NK-92 treated with Interleukin-12 subunit alpha and Interleukin-12 subunit beta, amount 100 ng/mL, for 24 hours (cell line): ENCODE measurements at regions not wholly inside any gene's neighbourhood (a gene's known extent, or its start where the extent isn't known, plus 50 kb on each side); places are given as distances from the start of the nearest gene placed in this dataset.
A peak's percentile ranks its signal among the peaks of the same experiment; 100 is the strongest.

Experiments
- DNase-seq: peaks from one replicate; lab custom pipeline; 2025; lab: John Stamatoyannopoulos, UW

- DNase-seq: peak; percentile 0
These were observed 666.9 kb upstream of the KLF4 start for GRCh38 chr9:108156270-108156998.

GRCh38 chr9:108153416-108153815, 663.8 kb upstream of the KLF4 start:
- DNase-seq: no peak

GRCh38 chr9:108150736-108151586, 661.4 kb upstream of the KLF4 start:
- DNase-seq: no peak

- DNase-seq: no peak
These were observed 659.8 kb upstream of the KLF4 start for GRCh38 chr9:108149326-108149725.

GRCh38 chr9:108142504-108143201, 653.1 kb upstream of the KLF4 start:
- DNase-seq: no peak

- no peak for DNase-seq
These were observed 652.6 kb upstream of the KLF4 start for GRCh38 chr9:108142142-108142503.

- DNase-seq: no peak
These were observed 650.3 kb upstream of the KLF4 start for GRCh38 chr9:108139900-108140299.

GRCh38 chr9:108138516-108138915, 648.9 kb upstream of the KLF4 start:
- no peak for DNase-seq

- no peak for DNase-seq
These were observed 647.1 kb upstream of the KLF4 start for GRCh38 chr9:108136656-108137055.

GRCh38 chr9:108134486-108135128, 645.0 kb upstream of the KLF4 start:
- DNase-seq: no peak

- no peak for DNase-seq
These were observed 644.1 kb upstream of the KLF4 start for GRCh38 chr9:108133680-108134079.

- DNase-seq: no peak
These were observed 643.5 kb upstream of the KLF4 start for GRCh38 chr9:108133101-108133500.

- no peak for DNase-seq
These were observed 641.3 kb upstream of the KLF4 start for GRCh38 chr9:108130905-108131304.

GRCh38 chr9:108125625-108126024, 636.1 kb upstream of the KLF4 start:
- no peak for DNase-seq

- no peak for DNase-seq
These were observed 630.1 kb upstream of the KLF4 start for GRCh38 chr9:108119530-108120113.

- DNase-seq: no peak
These were observed 628.2 kb upstream of the KLF4 start for GRCh38 chr9:108117795-108118194.

GRCh38 chr9:108117306-108117705, 627.7 kb upstream of the KLF4 start:
- no peak for DNase-seq

GRCh38 chr9:108113596-108113995, 624.0 kb upstream of the KLF4 start:
- no peak for DNase-seq

- no peak for DNase-seq
These were observed 620.5 kb upstream of the KLF4 start for GRCh38 chr9:108109927-108110690.

GRCh38 chr9:108108852-108109448, 619.4 kb upstream of the KLF4 start:
- no peak for DNase-seq
